Karpas-422 (cell line): ENCODE measurements at regions not wholly inside any gene's neighbourhood (a gene's known extent, or its start where the extent isn't known, plus 50 kb on each side); places are given as distances from the start of the nearest gene placed in this dataset.
"Not testable (repeated sequence)": the region's sequence is repeated elsewhere in the genome, so short reads cannot be mapped to it uniquely, and the experiment has no call there.

Experiments
- DNase-seq: peaks from one replicate; pipeline ENCODE4 v3.0.0-alpha.2; 2015
- H2AFZ ChIP-seq: fragments of 200-600 bp; sonication (generic); 2 replicates; pipeline ENCODE4 v1.6.1; 2014; ENCODE audit warnings: antibody characterized with exemption, low read length, mixed read lengths
- H3K27ac ChIP-seq: fragments of 200-600 bp; sonication (generic); 2 replicates; pipeline ENCODE4 v1.5.1; 2014; ENCODE audit warnings: mild to moderate bottlenecking, low read length, moderate library complexity
- H3K27me3 ChIP-seq: fragments of 200-600 bp; sonication (generic); 2 replicates; pipeline ENCODE4 v1.6.1; 2014; ENCODE audit warnings: low read length, mixed read lengths
- H3K36me3 ChIP-seq: fragments of 200-600 bp; sonication (generic); 2 replicates; pipeline ENCODE4 v1.6.1; 2014; ENCODE audit warnings: low read length, mixed read lengths; ENCODE audit not compliant: insufficient read depth
- H3K4me1 ChIP-seq: fragments of 200-600 bp; sonication (generic); 2 replicates; pipeline ENCODE4 v1.6.1; 2014; ENCODE audit warnings: mild to moderate bottlenecking, low read length, mixed read lengths
- H3K4me2 ChIP-seq: fragments of 200-600 bp; sonication (generic); 2 replicates; pipeline ENCODE4 v1.6.1; 2014; ENCODE audit warnings: low read length, low read depth, mild to moderate bottlenecking; ENCODE audit not compliant: poor library complexity, severe bottlenecking
- H3K4me3 ChIP-seq: fragments of 200-600 bp; sonication (generic); 2 replicates; pipeline ENCODE4 v1.5.1; 2014; ENCODE audit warnings: mild to moderate bottlenecking, antibody characterized with exemption, low read length, mixed read lengths
- H3K79me2 ChIP-seq: fragments of 200-600 bp; sonication (generic); 2 replicates; pipeline ENCODE4 v1.6.1; 2014; ENCODE audit warnings: mild to moderate bottlenecking, low read length, mixed read lengths
- H3K9ac ChIP-seq: fragments of 200-600 bp; sonication (generic); 2 replicates; pipeline ENCODE4 v1.6.0; 2014; ENCODE audit warnings: low read length
- H3K9me2 ChIP-seq: fragments of 200-600 bp; sonication (generic), shearing (Covaris generic); replicated peaks from 2 replicates; pipeline ENCODE4 v1.6.0; 2014; ENCODE audit warnings: mild to moderate bottlenecking, low read length, moderate library complexity; ENCODE audit not compliant: insufficient read depth
- H3K9me3 ChIP-seq: fragments of 300-700, 200-600 bp; sonication (generic); 2 replicates; pipeline ENCODE4 v1.6.1; 2014; ENCODE audit warnings: low read length, mixed read lengths
- H4K20me1 ChIP-seq: fragments of 200-600 bp; sonication (generic); 2 replicates; pipeline ENCODE4 v1.6.1; 2014; ENCODE audit warnings: mild to moderate bottlenecking, antibody characterized with exemption, low read length, low read depth; ENCODE audit not compliant: insufficient read depth

- Histone ChIP-seq H3K9ac (no peak overlapping the region), H2AFZ (no peak overlapping the region)
Observed at GRCh38 chr6:44039839-44040350, 87.4 kb downstream of the MRPL14 start.

DNA sequence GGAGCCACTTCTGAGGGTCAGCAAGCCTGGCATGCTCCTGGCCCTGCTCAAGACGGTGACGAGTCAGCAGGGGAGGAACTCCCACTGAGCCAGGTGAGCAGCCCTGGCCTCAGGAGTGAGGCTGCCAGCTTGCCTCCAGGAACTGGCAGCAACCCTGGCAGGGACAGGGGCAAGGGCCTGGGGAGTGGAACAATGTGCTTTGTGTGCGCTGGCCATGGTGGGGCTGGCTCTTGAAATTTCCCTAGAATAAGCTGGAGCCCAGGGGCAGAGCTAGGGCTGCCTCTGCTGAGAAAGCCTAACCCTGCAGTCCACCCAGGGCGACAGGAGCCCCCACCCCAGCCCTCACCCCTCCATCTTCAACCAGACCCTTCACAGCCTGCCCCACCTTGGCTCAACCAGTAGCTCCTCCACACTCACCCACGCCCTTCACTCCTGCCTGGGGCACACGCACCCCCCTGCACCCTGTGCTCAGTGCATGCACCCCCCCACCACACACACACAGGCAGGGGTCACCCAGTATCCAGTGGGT, 88.0 kb downstream of the MRPL14 start:
- no peak overlapping the region for H3K27ac ChIP-seq
- no peak overlapping the region for H3K4me2 ChIP-seq
- no peaks in the 10 kb centered on the region; the same call in 1 of the 2 replicates for H3K27me3 ChIP-seq
- no peak for DNase-seq
- H3K9ac ChIP-seq: no peak overlapping the region
- no peaks in the 10 kb centered on the region for H4K20me1 ChIP-seq
- H3K9me3 ChIP-seq: no peaks in the 10 kb centered on the region
- H3K79me2 ChIP-seq: no peaks in the 10 kb centered on the region
- no peaks in the 10 kb centered on the region for H3K4me1 ChIP-seq
- H3K4me3 ChIP-seq: no peak overlapping the region
- no peak overlapping the region for H2AFZ ChIP-seq
- no peaks in the 10 kb centered on the region for H3K9me2 ChIP-seq
- no peaks in the 10 kb centered on the region for H3K36me3 ChIP-seq

More at GRCh38 chr6:44039839-44040350, 87.4 kb downstream of the MRPL14 start:
- Histone ChIP-seq H3K9me3 (no peaks in the 10 kb centered on the region), H3K4me2 (no peak overlapping the region), H3K9me2 (no peaks in the 10 kb centered on the region), H3K36me3 (no peaks in the 10 kb centered on the region), H3K4me1 (no peaks in the 10 kb centered on the region), H3K27ac (no peak overlapping the region), H3K79me2 (no peaks in the 10 kb centered on the region), H3K27me3 (no peaks in the 10 kb centered on the region; the same call in 1 of the 2 replicates), H4K20me1 (no peaks in the 10 kb centered on the region), H3K4me3 (no peak overlapping the region)
- no peak for DNase-seq

DNA sequence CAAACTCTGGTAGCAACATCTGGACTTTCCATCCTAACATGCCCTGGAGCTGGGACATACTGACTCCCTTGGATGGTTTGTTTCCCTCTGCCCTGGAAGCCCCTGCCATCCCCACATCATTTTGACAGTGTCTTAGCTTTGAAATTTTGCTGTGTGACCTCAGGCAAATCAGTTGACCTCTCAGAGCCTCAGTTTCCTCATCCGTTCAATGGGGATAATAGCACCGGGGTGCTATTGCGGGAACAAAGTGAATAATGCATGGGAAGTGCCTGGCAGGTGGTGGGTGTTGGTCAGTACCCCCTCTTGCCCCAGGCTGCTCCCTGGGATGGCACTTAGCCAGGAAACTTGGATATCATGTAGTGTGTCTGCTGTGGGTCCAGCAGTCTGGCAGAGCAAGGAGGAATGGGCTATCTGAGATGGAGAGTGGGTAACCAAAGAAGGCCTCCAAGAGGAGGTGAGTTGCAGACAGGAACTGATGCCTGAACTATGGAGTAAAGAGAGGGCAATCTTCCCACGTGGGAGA, 88.6 kb downstream of the MRPL14 start:
- Histone ChIP-seq H3K36me3 (no peaks in the 10 kb centered on the region), H4K20me1 (no peaks in the 10 kb centered on the region), H2AFZ (no peak overlapping the region), H3K4me3 (no peak overlapping the region), H3K9me2 (no peaks in the 10 kb centered on the region), H3K9me3 (no peaks in the 10 kb centered on the region), H3K4me1 (no peaks in the 10 kb centered on the region), H3K27ac (no peak overlapping the region), H3K9ac (no peak overlapping the region), H3K4me2 (no peak overlapping the region), H3K27me3 (no peaks in the 10 kb centered on the region; the same call in 1 of the 2 replicates), H3K79me2 (no peaks in the 10 kb centered on the region)
- no peak for DNase-seq

- H3K27ac ChIP-seq: no peak overlapping the region
- no peak for DNase-seq
- no peaks in the 10 kb centered on the region for H3K79me2 ChIP-seq
- H3K9me2 ChIP-seq: no peaks in the 10 kb centered on the region
- no peaks in the 10 kb centered on the region for H4K20me1 ChIP-seq
- H3K36me3 ChIP-seq: no peaks in the 10 kb centered on the region
- H3K9ac ChIP-seq: no peak overlapping the region
- no peak overlapping the region for H3K4me3 ChIP-seq
- H3K4me1 ChIP-seq: no peaks in the 10 kb centered on the region
- H3K4me2 ChIP-seq: no peak overlapping the region
- H3K27me3 ChIP-seq: no peaks in the 10 kb centered on the region; the same call in 1 of the 2 replicates
- no peaks in the 10 kb centered on the region for H3K9me3 ChIP-seq
- H2AFZ ChIP-seq: no peak overlapping the region
Observed at GRCh38 chr6:44037847-44038542, 89.3 kb downstream of the MRPL14 start.

GRCh38 chr6:44037276-44037675, 90.0 kb downstream of the MRPL14 start:
- not testable (repeated sequence) for H3K27ac ChIP-seq, H3K9ac ChIP-seq

GRCh38 chr6:44036699-44037101, 90.6 kb downstream of the MRPL14 start:
- Histone ChIP-seq H3K4me1 (no peaks in the 10 kb centered on the region), H3K79me2 (no peaks in the 10 kb centered on the region), H3K4me2 (no peak overlapping the region), H3K9ac (no peak overlapping the region), H4K20me1 (no peaks in the 10 kb centered on the region), H3K9me3 (no peaks in the 10 kb centered on the region), H3K36me3 (no peaks in the 10 kb centered on the region), H3K27ac (no peak overlapping the region), H3K9me2 (no peaks in the 10 kb centered on the region), H3K4me3 (no peak overlapping the region), H3K27me3 (no peaks in the 10 kb centered on the region; the same call in 1 of the 2 replicates), H2AFZ (no peak overlapping the region)
- DNase-seq: no peak

More at GRCh38 chr6:44037276-44037675, 90.0 kb downstream of the MRPL14 start:
- not testable (repeated sequence) for H3K36me3 ChIP-seq, DNase-seq, H3K4me2 ChIP-seq, H3K4me3 ChIP-seq, H3K9me2 ChIP-seq, H4K20me1 ChIP-seq, H2AFZ ChIP-seq, H3K4me1 ChIP-seq, H3K9me3 ChIP-seq, H3K79me2 ChIP-seq, H3K27me3 ChIP-seq

- Histone ChIP-seq H3K27me3 (no peaks in the 10 kb centered on the region; the same call in 1 of the 2 replicates), H3K79me2 (no peaks in the 10 kb centered on the region), H3K4me1 (no peaks in the 10 kb centered on the region), H3K9me3 (no peaks in the 10 kb centered on the region), H3K27ac (no peak overlapping the region), H3K9ac (no peak overlapping the region), H3K4me3 (no peak overlapping the region), H3K36me3 (no peaks in the 10 kb centered on the region), H4K20me1 (no peaks in the 10 kb centered on the region), H3K4me2 (no peak overlapping the region), H2AFZ (no peak overlapping the region), H3K9me2 (no peaks in the 10 kb centered on the region)
- no peak for DNase-seq
Observed at GRCh38 chr6:44036196-44036595, 91.1 kb downstream of the MRPL14 start.

GRCh38 chr6:44035621-44036020, 91.6 kb downstream of the MRPL14 start:
- H3K4me2 ChIP-seq: no peak overlapping the region
- H2AFZ ChIP-seq: no peak overlapping the region
- no peak overlapping the region for H3K27ac ChIP-seq

More at GRCh38 chr6:44035621-44036020, 91.6 kb downstream of the MRPL14 start:
- Histone ChIP-seq H3K27me3 (no peaks in the 10 kb centered on the region; the same call in 1 of the 2 replicates), H3K9ac (no peak overlapping the region), H3K9me2 (no peaks in the 10 kb centered on the region), H3K9me3 (no peaks in the 10 kb centered on the region), H3K36me3 (no peaks in the 10 kb centered on the region), H3K79me2 (no peaks in the 10 kb centered on the region), H3K4me3 (no peak overlapping the region), H4K20me1 (no peaks in the 10 kb centered on the region), H3K4me1 (no peaks in the 10 kb centered on the region)
- no peak for DNase-seq
